ELF-1 (cell line): ENCODE measurements at regions not wholly inside any gene's neighbourhood (a gene's known extent, or its start where the extent isn't known, plus 50 kb on each side); places are given as distances from the start of the nearest gene placed in this dataset.
A peak's percentile ranks its signal among the peaks of the same experiment; 100 is the strongest.

Experiments
- DNase-seq: peaks from one replicate; pipeline ENCODE4 v3.0.0-alpha.2; 2016; ENCODE audit warnings: low read depth, low spot score

DNA sequence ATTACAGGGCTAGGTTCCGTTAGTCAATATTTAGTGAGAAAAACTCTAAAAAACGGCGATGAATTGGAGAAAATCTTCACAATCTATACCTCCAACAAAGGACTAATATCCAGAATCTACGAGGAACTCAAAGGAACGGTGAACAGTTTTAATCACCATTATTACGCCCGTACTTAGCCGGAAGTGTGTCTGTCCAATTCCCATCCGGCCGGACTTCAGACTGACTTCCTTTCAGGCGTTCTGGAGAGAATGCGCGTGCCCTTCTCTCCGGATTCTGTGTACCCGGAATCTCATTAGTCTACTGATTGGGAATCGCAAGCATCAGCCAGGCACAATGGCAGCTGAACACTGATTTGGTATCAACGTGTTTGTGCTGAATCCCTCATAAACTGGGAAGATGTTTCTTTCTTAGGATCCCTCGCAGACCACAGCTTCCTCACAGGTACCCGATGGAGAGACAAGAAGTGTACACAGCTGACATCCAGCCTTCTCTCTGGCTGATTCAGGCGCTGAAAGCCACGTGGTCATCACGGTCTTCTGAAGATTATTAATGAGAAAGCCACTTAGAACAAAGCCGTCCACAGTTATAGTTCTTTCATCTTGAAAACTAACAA, 239.9 kb downstream of the ZNF516 start:
- peak; percentile 60 for DNase-seq

DNA sequence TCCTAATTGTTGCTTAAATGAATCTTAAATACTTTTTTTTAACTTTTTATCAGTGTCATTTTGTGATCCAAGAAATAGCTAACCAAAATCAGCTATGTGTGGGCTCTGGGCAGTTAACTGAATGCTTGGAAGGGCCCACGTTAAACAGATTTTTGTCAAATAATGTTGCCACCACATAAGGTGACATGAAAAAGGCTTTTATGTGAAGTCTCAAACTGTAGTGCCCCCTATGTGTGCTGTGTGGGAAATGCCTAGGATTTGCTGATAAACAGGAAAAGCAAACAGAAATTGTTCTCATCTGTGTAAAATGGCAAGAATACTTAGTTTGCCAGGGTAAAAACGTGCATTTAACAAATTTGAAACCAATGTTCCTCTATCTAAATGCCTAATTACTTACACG, 242.2 kb downstream of the ZNF516 start:
- no peak for DNase-seq

DNA sequence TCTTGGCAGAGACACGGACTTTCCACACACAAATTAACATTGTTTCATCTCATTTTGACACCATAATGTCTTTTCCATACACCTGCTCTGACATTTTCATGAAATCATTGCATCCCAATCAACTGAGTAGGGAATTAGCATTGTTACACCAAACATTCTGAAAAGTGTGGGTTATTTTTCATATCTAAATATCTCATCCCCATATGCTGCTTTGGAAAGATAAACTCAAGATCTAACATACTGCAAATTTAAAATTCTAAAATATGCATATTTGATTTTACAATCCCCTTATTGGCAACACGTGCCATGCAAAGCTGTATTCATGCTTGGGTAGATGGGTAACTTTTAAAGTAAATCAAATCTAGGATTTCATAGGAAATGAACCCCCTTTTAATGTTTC, 242.9 kb downstream of the ZNF516 start:
- no peak for DNase-seq

DNA sequence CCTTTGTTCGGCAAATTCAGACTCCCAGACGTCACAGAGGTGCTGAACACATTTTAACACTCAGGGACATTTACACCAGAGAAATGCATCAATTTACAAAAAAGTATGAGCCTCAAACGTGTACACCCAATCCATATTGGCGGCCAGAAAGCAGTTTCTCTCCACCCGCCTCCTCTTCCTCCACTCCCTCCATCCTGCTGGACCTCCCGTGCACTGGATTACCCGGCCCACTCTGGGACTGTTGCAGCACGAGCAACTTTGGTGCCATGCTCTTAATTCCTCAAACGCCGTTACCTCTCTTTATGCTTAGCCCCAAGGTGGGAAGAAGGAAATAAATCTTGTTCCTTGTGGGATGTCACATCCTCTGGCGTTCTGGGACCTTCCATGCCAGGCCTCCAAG, 243.4 kb downstream of the ZNF516 start:
- DNase-seq: no peak

DNA sequence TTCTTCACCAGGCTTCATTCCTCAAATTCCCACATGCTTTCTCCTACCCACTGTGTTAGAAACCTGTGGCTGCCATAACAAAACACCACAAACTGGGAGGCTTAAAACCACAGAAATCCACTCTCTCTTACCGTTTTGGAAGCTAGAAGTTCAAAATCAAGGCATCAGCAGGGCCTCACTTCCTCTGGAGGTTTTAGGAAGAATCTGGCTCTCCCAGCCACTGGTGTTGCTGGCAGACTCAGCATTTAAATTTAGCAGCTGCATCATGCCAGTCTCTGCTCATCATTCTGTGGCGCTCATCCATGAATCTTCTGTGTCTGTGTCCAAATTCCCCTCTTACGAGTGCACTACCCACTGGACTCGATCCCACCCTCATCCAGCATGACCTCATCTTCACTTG, 248.5 kb downstream of the ZNF516 start:
- no peak for DNase-seq

DNA sequence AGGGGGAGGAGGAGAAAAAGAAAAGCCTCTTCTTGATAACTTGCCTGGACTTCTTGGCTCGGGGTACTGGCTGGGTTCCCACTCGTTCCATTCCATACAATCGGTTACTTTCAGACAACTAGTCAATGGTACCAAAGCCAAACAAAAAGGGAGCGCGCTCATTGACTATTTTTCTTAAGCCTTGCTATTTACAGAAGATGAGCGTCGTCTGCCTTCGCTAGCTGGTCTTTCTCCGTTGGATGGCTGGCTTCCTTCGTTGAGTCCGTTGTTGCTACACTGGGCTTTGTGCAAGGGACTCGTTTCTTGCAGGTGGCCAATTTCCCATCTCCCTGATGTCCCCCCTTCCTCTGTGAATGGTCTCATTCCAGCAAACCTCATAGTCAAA, 260.4 kb downstream of the ZNF516 start:
- DNase-seq: no peak

DNA sequence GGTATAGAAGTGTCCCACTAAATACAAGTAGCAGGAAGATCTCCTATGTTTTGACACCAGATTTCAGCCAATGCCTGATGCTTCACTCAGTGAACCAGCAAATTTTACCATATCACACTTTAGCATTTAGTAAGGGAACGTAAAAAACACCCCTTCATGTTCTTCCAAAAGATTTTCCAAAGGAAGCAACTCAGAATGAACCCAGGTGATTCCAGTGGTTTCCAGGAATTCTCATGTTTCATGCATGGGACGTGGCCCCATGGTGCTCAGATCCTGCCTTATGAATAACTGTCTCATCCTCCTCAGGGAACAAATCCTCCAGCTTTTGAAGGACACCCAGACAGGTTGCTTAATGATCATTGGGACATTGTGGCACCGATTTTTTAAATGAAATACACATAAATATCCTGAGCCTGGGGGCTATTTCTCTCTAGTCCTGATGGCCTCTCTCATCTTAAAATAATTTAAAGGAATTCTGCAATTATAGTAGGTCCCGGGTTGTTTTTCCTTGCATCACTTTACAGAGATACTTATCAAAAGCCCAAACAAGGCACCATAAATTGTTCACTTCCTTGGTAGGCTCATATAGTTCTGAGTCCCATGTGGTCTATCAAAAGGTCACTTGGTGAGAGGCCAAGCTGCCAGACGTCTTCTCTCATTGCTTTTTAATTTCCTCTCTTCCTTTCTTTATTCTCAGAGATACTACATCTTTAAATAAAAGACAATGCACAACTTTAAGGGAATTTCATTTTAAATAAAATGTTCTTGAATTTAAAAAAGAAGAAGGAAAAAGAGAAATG, 261.0 kb downstream of the ZNF516 start:
- DNase-seq: no peak

DNA sequence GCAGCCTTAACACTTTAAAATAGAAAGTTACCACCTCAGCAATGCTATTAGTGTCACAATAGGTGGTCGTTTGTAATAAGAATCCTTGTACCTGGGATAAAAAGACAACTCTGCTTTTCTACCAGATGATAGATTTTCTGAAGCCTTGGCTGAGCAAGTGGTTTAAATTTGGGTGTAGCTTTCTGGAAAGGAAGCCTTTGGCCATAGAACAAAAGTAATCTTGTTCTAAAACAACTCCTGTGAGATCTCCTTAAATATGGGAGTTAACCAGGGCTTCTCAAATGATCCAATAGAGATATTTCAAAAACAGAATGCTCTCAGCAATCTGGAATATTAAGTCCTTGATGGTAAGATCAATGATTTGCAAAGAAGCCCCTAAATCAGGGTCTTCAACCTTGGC, 261.6 kb downstream of the ZNF516 start:
- DNase-seq: no peak

DNA sequence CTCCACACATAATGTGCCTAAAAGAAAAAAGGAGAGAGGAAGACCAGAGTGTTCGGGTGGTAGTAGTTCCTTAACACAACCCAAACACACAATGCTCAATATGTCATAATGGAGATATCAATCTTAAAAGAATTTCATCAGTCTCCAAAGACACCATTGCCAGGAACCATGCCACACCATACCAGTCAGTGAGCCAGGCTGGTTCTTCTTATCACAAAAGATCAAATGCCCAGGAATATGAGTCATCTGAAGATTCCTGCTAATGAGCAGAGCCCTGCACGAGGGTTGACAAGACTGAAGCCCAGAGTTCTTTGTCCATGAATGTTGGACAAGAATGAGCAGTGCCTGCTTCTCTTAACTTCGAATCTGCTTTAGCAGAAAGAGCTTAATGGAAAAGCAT, 262.3 kb downstream of the ZNF516 start:
- no peak for DNase-seq

DNA sequence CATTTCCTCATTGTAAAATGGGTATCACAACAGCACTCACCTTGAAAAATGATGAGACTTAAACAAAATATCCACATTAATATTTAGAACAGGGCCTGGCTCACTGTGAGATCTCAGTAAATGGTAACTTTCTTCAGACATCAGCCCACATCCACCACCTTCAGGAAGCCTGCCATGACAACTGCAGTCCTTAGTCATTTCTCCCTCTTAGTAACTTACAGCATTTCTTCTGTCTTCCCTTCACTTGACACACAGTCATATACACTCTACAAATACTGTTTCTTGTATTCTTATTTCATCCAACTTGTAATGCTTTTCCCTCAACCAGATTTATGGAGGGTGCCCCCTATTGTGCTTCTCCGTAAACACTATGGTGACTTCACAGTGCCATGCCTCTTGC, 263.0 kb downstream of the ZNF516 start:
- no peak for DNase-seq

DNA sequence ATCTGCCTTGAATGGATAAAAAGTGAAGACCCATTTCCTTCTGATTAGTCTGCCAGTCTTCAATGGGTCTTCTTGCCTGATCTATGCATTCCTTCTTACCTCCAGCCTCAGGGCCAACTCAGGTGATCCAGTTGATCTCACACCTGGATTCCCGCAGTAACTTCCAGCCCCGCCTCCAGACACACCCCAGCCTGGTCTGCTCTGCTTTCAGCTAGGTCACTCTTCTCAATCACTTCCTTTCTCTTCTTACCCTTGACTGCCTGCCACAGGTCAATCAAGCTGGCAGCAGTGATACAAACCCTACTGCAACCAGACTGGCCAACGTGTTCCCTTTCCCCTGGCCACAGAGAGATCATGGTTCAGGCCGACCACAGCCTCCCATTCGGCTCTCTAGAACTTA, 263.6 kb downstream of the ZNF516 start:
- peak; percentile 37 for DNase-seq

DNA sequence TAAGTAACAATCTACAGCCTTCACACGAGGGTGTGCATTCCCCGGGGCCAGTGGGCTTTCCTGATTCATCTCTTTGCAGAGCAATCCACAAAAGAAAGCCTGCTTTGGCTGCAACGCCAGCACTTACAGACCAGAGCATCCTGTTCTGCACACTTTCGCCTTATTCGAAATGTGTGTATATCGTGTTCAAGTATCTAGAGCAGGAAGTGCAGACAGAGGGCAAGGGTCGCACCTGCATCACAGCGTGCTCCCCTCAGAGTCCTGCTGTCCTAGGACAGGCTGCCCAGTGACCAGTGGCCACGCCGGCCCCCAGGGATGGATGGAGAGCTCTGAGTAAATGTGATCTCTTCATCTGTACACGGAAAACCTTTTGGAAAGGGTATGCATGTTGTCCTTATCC, 264.3 kb downstream of the ZNF516 start:
- DNase-seq: no peak

DNA sequence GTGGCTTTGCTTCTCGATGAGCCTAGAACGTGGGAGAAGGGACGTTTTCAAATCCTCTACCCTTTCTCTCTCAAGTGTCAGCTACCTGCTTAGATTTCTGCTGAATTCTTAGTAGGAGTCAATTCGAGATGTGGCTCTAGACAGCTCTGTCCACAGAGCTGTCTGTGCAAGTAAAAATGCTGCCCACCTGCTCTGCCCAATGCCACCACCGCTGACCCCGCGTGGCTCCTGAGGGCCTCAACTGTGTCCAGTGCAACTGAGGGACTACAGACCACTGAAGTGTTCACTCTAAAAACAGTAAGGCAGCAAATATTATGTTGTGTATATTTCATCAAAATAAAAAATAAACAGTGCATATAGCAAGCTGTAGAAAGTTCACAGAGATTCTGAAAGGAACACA, 266.3 kb downstream of the ZNF516 start:
- no peak for DNase-seq

DNA sequence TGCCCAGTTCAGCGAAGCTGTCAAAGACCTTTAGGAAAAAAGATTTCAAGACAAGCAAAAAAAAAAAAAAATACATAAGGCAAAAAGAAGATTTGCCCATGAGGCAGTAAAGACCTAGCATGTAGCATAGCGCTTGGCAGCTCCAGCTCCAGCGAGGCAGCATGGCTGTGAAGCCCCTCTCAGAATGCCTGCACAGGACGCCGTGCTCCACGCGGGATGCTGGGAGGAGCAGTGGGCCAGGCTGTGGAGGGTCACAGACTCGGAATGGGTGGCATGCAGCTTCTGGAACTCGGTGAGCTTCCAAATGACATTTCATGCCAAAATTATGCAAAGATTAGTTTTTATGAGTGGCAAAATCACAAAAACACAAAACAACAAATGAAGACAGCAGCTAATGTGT, 267.3 kb downstream of the ZNF516 start:
- no peak for DNase-seq

DNA sequence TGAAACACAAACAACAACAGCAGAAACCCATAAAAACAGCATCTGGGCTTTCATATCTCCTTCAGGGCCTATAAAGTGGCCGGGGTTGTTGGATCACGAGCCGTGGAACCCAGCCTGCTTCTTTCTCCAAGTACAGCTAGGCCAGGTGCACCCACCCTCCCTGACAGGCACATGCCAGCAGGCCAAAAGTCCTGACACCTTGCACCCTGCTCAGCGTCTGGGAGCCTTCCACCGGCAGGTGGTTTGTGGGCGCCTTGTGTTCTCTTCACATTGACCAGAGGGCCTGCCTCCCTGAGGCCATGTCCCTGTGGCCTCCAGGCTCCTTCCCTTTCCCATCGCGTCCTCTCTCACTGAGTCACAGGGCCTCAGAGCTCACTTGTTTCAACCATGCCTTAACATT, 271.6 kb downstream of the ZNF516 start:
- no peak for DNase-seq

DNA sequence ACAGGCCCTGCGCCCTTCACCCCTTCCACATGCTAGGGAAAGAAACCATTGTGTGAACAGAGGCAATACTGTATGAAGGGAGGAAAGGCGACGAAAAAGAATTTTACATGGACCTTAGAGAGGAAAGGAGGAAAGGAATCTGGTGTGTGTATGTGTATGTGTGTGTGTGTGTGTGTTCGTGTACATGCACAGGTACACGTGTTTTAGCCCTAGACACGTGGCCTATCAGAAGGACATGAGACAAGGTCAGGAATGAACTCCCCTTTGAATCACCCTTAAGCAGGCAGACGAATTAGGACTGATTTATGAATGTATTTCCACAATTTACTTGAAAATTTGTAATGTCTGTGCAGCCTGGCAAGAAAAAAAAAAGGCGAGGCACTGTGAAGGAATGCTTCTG, 276.0 kb downstream of the ZNF516 start:
- DNase-seq: no peak

DNA sequence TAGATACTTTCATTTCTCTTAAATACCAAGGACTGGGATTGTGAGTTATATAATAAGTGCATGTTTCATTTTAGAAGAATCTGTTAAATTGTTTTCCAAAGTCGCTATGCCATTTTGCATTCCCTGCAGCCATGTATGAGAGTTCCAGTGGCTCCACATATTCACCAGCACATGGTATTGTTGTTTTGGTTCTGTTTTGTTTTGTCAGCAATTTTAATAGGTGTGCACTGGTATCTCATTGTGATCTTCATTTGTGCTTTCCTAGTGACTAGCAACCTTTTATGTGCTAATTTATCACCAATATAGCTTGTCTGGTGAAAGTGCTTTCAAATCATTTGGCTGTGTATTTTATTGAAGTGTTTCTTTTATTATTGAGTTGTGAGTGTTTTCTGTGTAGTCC, 278.9 kb downstream of the ZNF516 start:
- no peak for DNase-seq

DNA sequence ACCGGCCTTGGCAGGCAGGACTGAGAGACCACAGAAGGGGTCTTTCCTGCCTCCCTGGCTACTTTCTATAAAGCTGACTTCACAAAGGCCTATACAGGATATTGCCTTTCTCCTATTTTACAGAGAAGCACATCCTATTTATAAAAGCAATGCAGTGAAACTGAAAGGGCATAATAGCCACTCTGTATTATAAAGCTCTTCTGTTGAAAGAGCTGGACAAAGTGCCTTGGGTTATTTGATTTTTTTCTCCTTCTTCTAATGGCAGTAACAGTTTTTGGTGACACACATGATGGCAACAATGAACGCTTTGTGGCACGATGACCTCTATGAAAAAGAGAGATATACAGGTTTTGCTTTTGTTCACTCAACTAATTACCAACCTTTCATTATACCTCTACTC, 281.1 kb downstream of the ZNF516 start:
- no peak for DNase-seq

DNA sequence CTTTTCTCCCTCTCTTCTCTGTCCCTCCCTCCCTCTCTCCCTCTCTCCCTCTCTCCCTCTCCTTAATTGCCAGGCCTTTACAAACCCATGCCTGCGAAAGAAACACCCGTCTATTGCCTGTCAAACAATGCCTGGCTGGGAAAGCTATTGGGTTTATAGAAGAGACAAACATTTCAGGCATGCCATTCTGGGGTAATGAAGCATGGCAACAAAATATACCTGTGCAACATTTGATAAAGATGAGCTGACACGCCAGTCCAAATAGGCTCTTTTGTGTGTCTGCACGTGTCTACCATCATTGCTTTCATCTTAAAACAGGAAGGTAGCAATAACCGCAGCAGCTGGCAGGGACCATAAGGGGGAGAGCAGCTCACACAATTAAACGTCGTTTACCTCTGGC, 282.1 kb downstream of the ZNF516 start:
- no peak for DNase-seq

DNA sequence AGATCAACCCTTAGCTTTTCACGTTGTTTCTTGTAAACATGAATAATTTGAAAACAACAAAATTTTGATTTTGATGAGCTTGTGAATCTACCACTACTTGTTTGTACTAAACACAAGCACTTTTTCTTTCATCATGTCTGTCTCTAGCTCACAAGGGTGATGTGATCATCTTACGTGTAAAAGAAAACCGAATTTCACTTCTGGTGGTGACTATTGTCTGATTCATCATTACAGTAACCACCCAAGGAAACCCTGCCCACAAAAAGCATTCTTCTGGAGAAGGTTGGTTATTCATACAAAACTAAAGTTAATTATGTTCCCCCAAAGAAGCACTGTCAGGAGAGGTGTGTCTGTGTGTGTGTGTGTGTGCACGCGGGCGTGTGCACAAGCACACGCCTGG, 285.4 kb downstream of the ZNF516 start:
- no peak for DNase-seq

DNA sequence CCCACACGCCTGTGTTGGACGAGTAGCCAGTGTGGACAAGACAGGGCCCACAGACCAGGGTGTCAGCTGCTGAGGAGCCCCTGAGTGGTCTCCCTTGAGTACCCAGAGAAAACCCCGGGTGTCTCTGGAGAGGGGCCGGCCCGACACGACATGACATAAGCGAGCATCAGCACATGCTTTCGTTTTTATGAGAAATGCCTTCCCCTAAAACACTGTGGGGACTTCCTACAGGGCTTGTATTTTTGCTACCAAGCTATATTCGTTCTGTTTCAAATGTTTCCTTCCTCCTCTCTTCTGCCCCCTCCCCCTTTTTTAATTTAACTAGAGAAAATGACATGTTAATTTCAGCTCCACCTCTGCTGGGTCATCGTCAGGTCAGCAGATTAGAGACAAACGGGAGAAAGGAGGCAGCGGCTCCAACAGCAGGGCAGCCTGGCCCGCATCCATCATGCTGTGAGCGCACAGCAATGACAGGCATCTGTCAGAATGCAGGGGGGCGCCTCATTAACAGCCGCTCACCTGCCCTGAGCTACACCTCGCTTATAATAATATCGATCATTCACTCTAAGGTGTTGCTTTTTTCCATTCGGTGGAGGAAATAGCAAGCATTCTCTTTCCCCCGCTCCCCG, 286.2 kb downstream of the ZNF516 start:
- DNase-seq: peak; percentile 27

DNA sequence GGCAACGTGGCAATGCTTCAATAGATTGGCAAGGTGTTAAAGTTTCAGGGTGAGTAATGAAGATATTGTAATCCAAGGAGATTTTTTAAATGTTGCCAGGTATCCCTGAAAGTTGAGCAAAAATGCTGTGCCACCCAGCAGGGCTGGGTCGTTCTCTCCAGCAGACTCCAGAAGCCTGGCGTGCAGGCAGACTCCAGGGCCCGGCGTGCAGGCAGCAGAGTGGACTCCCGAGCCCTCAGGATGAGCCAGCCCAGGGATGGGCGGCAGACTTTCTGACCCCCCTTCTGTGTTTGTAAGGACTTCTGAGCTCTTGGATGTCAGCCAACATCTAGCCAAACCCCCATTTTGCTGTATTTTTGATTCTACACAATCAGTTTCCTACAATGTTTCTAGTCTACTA, 289.1 kb downstream of the ZNF516 start:
- DNase-seq: no peak

DNA sequence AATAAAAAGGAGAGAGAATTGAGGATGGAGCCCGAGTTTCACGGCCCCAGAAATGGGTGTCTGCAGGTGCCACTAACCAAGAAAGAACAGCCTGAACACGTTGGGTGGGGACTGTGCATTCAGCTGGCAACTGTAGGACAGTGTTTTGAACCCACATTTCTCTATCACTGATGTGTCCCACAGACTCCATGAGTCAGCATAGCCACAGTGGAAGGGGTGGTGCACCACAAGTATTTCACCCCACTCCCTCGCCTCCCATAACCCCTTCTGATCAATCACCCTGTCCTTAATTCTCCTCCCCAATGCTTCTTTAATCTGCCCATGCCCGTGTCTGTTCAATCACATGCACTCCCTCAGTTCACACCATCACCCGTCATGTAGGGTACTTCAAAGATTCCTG, 291.5 kb downstream of the ZNF516 start:
- no peak for DNase-seq
